Keratinocyte (primary cell): ENCODE measurements at regions not wholly inside any gene's neighbourhood (a gene's known extent, or its start where the extent isn't known, plus 50 kb on each side); places are given as distances from the start of the nearest gene placed in this dataset.

Experiments
- DNase-seq: peaks from one replicate; pipeline ENCODE4 v3.0.0-alpha.2; 2011; ENCODE audit warnings: low read depth, missing footprints, low spot score
- FAIRE-seq: peaks from 2 replicates; lab custom pipeline; 2011; peaks lifted over from hg19 to GRCh38; lab: Jason Lieb, UNC
- H2AFZ ChIP-seq: 2 replicates; pipeline ENCODE4 v1.6.0; 2012; ENCODE audit warnings: low read length, control low read depth, inconsistent platforms; ENCODE audit not compliant: control insufficient read depth
- H3K27ac ChIP-seq: 2 replicates; pipeline ENCODE4 v1.5.1; 2011; ENCODE audit warnings: low read length; ENCODE audit not compliant: control insufficient read depth, insufficient read depth
- H3K27me3 ChIP-seq: 3 replicates; pipeline ENCODE4 v1.6.0; 2011; ENCODE audit warnings: low read length; ENCODE audit not compliant: control insufficient read depth, insufficient read depth; ENCODE audit errors: extremely low read depth
- H3K36me3 ChIP-seq, 2 experiments: 2 replicates in 1 of 2; 3 replicates in 1 of 2; pipeline ENCODE4 v1.5.1; 2011; ENCODE audit warnings: low read length in 2 of 2, mild to moderate bottlenecking in 1 of 2; ENCODE audit not compliant: control insufficient read depth in 2 of 2, insufficient read depth in 2 of 2; ENCODE audit errors: extremely low read depth in 1 of 2
- H3K4me1 ChIP-seq: 3 replicates; pipeline ENCODE4 v1.5.1; 2011; ENCODE audit warnings: low read length; ENCODE audit not compliant: control insufficient read depth, insufficient read depth; ENCODE audit errors: extremely low read depth
- H3K4me2 ChIP-seq: 3 replicates; pipeline ENCODE4 v1.6.0; 2011; ENCODE audit warnings: low read depth, low read length; ENCODE audit not compliant: control insufficient read depth, insufficient read depth; ENCODE audit errors: extremely low read depth
- H3K4me3 ChIP-seq, 3 experiments: fragments of 200-600 bp in 1 of 3; sonication (generic) in 1 of 3; 2 replicates in 2 of 3; 3 replicates in 1 of 3; pipeline ENCODE4 v1.5.1; 2011 to 2016; ENCODE audit warnings: low read length in 3 of 3, mild to moderate bottlenecking in 3 of 3, control low read depth in 2 of 3, inconsistent platforms in 1 of 3, low read depth in 1 of 3, mixed read lengths in 1 of 3, mixed run types in 1 of 3, moderate library complexity in 1 of 3; ENCODE audit not compliant: control insufficient read depth in 2 of 3, insufficient read depth in 2 of 3; ENCODE audit errors: extremely low read depth in 1 of 3
- H3K79me2 ChIP-seq: 2 replicates; pipeline ENCODE4 v1.6.0; 2012; ENCODE audit warnings: low read length; ENCODE audit not compliant: control insufficient read depth, insufficient read depth
- H3K9ac ChIP-seq: 3 replicates; pipeline ENCODE4 v1.6.0; 2011; ENCODE audit warnings: low read length; ENCODE audit not compliant: control insufficient read depth, insufficient read depth; ENCODE audit errors: extremely low read depth
- H3K9me1 ChIP-seq: 3 replicates; pipeline ENCODE4 v1.6.0; 2011; ENCODE audit warnings: low read length; ENCODE audit not compliant: control insufficient read depth, insufficient read depth; ENCODE audit errors: extremely low read depth
- H3K9me3 ChIP-seq: 2 replicates; pipeline ENCODE4 v1.5.1; 2012; ENCODE audit warnings: low read depth, low read length; ENCODE audit not compliant: control insufficient read depth
- H4K20me1 ChIP-seq: 3 replicates; pipeline ENCODE4 v1.6.0; 2011; ENCODE audit warnings: low read length; ENCODE audit not compliant: control insufficient read depth, insufficient read depth; ENCODE audit errors: extremely low read depth
- EZH2 ChIP-seq: IDR thresholded peaks from one replicate; pipeline ENCODE4 v1.6.1; 2012; ENCODE audit warnings: inconsistent platforms, mild to moderate bottlenecking, low read length, moderate library complexity
- dilution Hi-C: fragments of 300-500 bp; cut with MboI; formaldehyde crosslinking; loops from one replicate; pipeline ENCODE4 v1.7.0; 2020; ENCODE audit warnings: low sequenced_read_pairs; ENCODE audit not compliant: extremely low pct_ligation_motif_present
- TF ChIP-seq, protein P1 (sequence below), 3 experiments: IDR thresholded peaks in 1 of 3; conservative IDR thresholded peaks in 1 of 3; optimal IDR thresholded peaks in 1 of 3; 2 replicates in 2 of 3; 3 replicates in 1 of 3; pipeline versions ENCODE3 to v1.5.1; 2011; ENCODE audit warnings: low read length in 3 of 3, mild to moderate bottlenecking in 3 of 3, moderate library complexity in 2 of 3, control low read depth in 1 of 3, inconsistent platforms in 1 of 3; ENCODE audit not compliant: insufficient read depth in 2 of 3; ENCODE audit errors: extremely low read depth in 1 of 3

DNA sequence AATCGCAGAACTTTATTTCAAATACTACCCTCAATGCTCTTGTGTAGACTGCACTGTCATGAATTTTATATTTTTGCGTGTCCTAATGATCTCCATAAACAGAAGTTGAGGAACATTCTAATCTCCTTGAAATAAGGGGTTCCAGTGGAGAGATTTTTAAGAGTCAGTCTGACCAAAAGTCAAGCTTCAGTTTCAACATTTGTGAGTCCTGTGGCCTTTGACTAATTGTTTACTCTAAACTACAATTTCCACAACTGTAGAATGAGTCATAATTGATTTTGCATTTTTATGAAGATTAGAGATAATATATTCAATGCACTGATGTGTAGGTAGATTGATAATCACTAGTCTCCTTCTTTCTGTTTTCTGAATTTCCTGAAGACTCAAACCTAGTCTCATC, 720.3 kb upstream of the ID2 start:
- Histone ChIP-seq H3K27ac (no peak overlapping the region), H3K36me3 (no peaks in the 10 kb centered on the region), H3K9me1 (no peaks in the 10 kb centered on the region), H4K20me1 (no peaks in the 10 kb centered on the region), H3K9me3 (no peaks in the 10 kb centered on the region), H3K4me1 (no peaks in the 10 kb centered on the region), H3K79me2 (no peaks in the 10 kb centered on the region), H3K27me3 (no peaks in the 10 kb centered on the region), H2AFZ (no peak overlapping the region), H3K9ac (no peak overlapping the region), H3K4me3 (no peak overlapping the region), H3K4me2 (no peak overlapping the region)
- dilution Hi-C loops: no loop called here
- TF ChIP-seq, protein P1, sequence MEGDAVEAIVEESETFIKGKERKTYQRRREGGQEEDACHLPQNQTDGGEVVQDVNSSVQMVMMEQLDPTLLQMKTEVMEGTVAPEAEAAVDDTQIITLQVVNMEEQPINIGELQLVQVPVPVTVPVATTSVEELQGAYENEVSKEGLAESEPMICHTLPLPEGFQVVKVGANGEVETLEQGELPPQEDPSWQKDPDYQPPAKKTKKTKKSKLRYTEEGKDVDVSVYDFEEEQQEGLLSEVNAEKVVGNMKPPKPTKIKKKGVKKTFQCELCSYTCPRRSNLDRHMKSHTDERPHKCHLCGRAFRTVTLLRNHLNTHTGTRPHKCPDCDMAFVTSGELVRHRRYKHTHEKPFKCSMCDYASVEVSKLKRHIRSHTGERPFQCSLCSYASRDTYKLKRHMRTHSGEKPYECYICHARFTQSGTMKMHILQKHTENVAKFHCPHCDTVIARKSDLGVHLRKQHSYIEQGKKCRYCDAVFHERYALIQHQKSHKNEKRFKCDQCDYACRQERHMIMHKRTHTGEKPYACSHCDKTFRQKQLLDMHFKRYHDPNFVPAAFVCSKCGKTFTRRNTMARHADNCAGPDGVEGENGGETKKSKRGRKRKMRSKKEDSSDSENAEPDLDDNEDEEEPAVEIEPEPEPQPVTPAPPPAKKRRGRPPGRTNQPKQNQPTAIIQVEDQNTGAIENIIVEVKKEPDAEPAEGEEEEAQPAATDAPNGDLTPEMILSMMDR (optimal IDR thresholded peaks at IDR 0.05 in 1 of 3, IDR thresholded peaks at IDR 0.05 in 1 of 3, conservative IDR thresholded peaks at IDR 0.05 in 1 of 3; ENCODE audit: extremely low read depth in 1 of 3, insufficient read depth in 2 of 3, low read length in 3 of 3): no peak
- TF ChIP-seq EZH2: no peak
- FAIRE-seq (no peak), DNase-seq (no peak)

DNA sequence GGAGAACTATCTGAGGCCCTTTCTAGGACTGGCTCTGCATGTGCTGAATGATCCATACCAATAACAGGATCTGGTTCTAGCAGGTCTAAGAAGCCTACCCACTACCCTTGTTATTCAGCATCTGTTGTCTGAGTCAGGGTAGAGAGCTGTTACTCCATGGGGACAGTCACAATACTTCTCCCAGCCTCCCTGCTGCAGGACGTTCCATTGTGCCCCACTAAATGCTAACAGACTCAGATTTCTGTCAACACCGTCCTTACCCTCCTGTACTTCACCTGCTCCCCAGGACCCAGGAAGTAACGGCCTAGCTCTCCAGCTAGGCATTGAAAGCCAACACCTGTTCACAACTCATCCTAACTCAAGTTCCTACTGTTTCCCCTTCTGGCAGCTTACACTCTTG, 719.7 kb upstream of the ID2 start:
- no peak for FAIRE-seq
- H3K36me3 ChIP-seq: no peaks in the 10 kb centered on the region
- H4K20me1 ChIP-seq: no peaks in the 10 kb centered on the region
- H3K9me3 ChIP-seq: no peaks in the 10 kb centered on the region
- no peak overlapping the region for H3K9ac ChIP-seq
- H2AFZ ChIP-seq: no peak overlapping the region
- no peaks in the 10 kb centered on the region for H3K79me2 ChIP-seq
- dilution Hi-C loops: no loop called here
- no peak overlapping the region for H3K27ac ChIP-seq
- no peaks in the 10 kb centered on the region for H3K4me1 ChIP-seq
- H3K4me2 ChIP-seq: no peak overlapping the region
- no peaks in the 10 kb centered on the region for H3K9me1 ChIP-seq
- no peak for TF ChIP-seq EZH2
- TF ChIP-seq, protein P1 (optimal IDR thresholded peaks at IDR 0.05 in 1 of 3, IDR thresholded peaks at IDR 0.05 in 1 of 3, conservative IDR thresholded peaks at IDR 0.05 in 1 of 3; ENCODE audit: extremely low read depth in 1 of 3, insufficient read depth in 2 of 3, low read length in 3 of 3): no peak
- H3K4me3 ChIP-seq: no peak overlapping the region
- H3K27me3 ChIP-seq: no peaks in the 10 kb centered on the region
- no peak for DNase-seq
